ENCODE measurements at regions not wholly inside any gene's neighbourhood (a gene's known extent, or its start where the extent isn't known, plus 50 kb on each side); places are given as distances from the start of the nearest gene placed in this dataset.

- H3K9me3 ChIP-seq (ENCODE audit: severe bottlenecking) = no peaks in the 10 kb centered on the region
- no peaks in the 10 kb centered on the region for H3K36me3 ChIP-seq
- H3K27me3 ChIP-seq (ENCODE audit: insufficient read depth, low read depth, severe bottlenecking) = no peaks in the 10 kb centered on the region
- no peak overlapping the region for H3K27ac ChIP-seq
- no peak for DNase-seq
- H3K4me3 ChIP-seq (ENCODE audit: low read depth, low read length) = no peak overlapping the region
- TF ChIP-seq CTCF (IDR thresholded peaks at IDR 0.05; ENCODE audit: low read depth, low read length) = no peak
Observed at GRCh38 chr2:145284551-145284950, 764.6 kb upstream of the ZEB2 start.

GRCh38 chr2:145283131-145283530 lies 763.2 kb upstream of the ZEB2 start:
- Histone ChIP-seq H3K9me3 (ENCODE audit: severe bottlenecking) (no peaks in the 10 kb centered on the region), H3K27ac (no peak overlapping the region), H3K4me3 (ENCODE audit: low read depth, low read length) (no peak overlapping the region), H3K36me3 (no peaks in the 10 kb centered on the region), H3K27me3 (ENCODE audit: insufficient read depth, low read depth, severe bottlenecking) (no peaks in the 10 kb centered on the region)
- DNase-seq = no peak
- TF ChIP-seq CTCF (IDR thresholded peaks at IDR 0.05; ENCODE audit: low read depth, low read length) = no peak

DNA sequence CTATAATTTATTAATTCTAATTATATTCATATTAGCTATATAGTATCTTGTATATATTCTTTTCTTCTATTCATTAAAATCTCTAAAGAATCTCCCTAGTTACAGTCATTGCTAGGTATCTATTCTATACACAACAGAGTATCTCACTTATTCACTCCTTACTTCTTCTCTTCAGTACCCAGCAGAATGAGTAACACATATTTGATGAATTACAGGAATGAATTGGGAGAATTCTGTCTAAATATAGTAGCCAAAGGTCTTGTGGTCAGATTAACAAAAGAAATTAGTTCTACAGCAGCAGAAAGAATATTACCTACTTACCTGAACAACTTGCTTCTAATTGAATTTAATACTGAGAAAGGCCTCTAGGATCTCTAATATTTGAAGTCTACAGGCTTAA lies 758.0 kb upstream of the ZEB2 start:
- no peaks in the 10 kb centered on the region for H3K36me3 ChIP-seq
- no peak for DNase-seq
- H3K9me3 ChIP-seq (ENCODE audit: severe bottlenecking) = no peaks in the 10 kb centered on the region
- no peak overlapping the region for H3K27ac ChIP-seq
- H3K4me3 ChIP-seq (ENCODE audit: low read depth, low read length) = no peak overlapping the region
- H3K27me3 ChIP-seq (ENCODE audit: insufficient read depth, low read depth, severe bottlenecking) = no peaks in the 10 kb centered on the region
- TF ChIP-seq CTCF (IDR thresholded peaks at IDR 0.05; ENCODE audit: low read depth, low read length) = no peak

DNA sequence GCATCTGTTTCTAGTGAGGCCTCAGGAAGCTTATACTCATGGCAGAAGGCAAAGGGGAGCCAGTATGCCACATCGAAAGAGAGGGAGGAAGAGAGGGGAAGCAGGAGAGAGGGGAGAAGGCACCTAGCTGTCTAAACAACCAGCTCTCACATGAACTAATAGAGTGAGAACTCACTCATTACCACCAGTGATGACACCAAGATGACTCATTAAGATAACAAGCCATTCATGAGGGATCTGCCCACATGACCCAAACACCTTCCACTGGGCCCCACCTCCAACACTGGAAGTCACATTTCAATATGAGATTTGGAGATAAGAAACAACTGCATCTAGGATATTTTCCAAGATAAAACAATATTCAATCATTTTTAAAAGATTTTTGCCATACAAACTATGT lies 753.9 kb upstream of the ZEB2 start:
- no peaks in the 10 kb centered on the region for H3K9me3 ChIP-seq (ENCODE audit: severe bottlenecking)
- no peak overlapping the region for H3K27ac ChIP-seq
- no peaks in the 10 kb centered on the region for H3K36me3 ChIP-seq
- TF ChIP-seq CTCF (IDR thresholded peaks at IDR 0.05; ENCODE audit: low read depth, low read length) = no peak
- no peak for DNase-seq
- no peak overlapping the region for H3K4me3 ChIP-seq (ENCODE audit: low read depth, low read length)
- no peaks in the 10 kb centered on the region for H3K27me3 ChIP-seq (ENCODE audit: insufficient read depth, low read depth, severe bottlenecking)

DNA sequence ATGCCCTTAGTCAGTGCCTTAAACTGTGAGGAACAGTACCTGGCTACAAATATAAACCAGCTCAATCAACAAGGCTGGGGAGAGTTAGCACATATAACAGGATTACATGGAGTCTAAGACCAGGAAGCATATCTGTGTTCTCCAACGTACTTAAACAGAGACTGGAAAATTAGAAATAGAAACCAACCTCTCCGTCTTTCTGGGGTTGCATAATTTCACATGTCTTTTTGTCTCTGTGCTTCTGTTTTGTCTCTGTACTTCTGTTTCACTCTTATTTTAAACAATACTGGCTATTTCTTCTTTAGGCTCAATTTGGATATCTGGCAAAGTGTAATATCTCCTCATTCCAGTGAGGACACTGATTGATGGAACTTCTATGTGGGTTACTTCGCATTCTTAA lies 749.0 kb upstream of the ZEB2 start:
- H3K36me3 ChIP-seq = no peaks in the 10 kb centered on the region
- no peaks in the 10 kb centered on the region for H3K9me3 ChIP-seq (ENCODE audit: severe bottlenecking)
- no peak overlapping the region for H3K4me3 ChIP-seq (ENCODE audit: low read depth, low read length)
- DNase-seq = no peak
- H3K27me3 ChIP-seq (ENCODE audit: insufficient read depth, low read depth, severe bottlenecking) = no peaks in the 10 kb centered on the region
- TF ChIP-seq CTCF (IDR thresholded peaks at IDR 0.05; ENCODE audit: low read depth, low read length) = no peak
- no peak overlapping the region for H3K27ac ChIP-seq

DNA sequence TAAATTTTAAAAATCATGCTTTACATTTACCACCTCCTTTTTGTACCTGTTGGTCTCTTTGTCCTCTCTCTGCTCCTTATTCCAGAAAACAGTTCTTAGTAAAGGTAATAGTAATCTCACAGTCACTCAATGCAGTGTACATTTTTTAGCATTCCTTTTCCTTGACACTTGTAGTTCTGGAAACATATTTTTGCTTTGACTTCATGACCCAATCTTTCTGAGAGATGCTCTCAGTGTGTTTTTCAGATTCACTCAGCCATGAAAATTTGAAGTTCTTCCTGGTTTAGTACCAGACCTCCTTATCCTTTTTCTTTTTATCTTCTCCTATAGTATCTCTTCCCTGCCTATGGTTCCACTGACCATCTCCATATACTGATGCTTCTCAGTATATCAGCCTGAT lies 747.5 kb upstream of the ZEB2 start:
- Histone ChIP-seq H3K4me3 (ENCODE audit: low read depth, low read length) (no peak overlapping the region), H3K9me3 (ENCODE audit: severe bottlenecking) (no peaks in the 10 kb centered on the region), H3K27me3 (ENCODE audit: insufficient read depth, low read depth, severe bottlenecking) (no peaks in the 10 kb centered on the region), H3K27ac (no peak overlapping the region), H3K36me3 (no peaks in the 10 kb centered on the region)
- DNase-seq = no peak
- TF ChIP-seq CTCF (IDR thresholded peaks at IDR 0.05; ENCODE audit: low read depth, low read length) = no peak

Measured in WERI-Rb-1 (cell line).